HCT116 (cell line): ENCODE measurements at regions not wholly inside any gene's neighbourhood (a gene's known extent, or its start where the extent isn't known, plus 50 kb on each side); places are given as distances from the start of the nearest gene placed in this dataset.

Experiments used
- ATAC-seq: fragments of 200-7000 bp; cut with Tn5 transposase; 2 replicates; pipeline ENCODE4 v1.9.1; 2020; ENCODE audit warnings: mild to moderate bottlenecking, moderate library complexity
- BruUV-seq: library from RNA; stranded (reverse); fragments of 400-500 nt; replicated peaks from 2 replicates; lab custom pipeline; 2021; lab: Mats Ljungman, UMichigan
- CTCF ChIA-PET: fragments of 300-600 bp; sonication (Branson Sonifier 250); formaldehyde crosslinking; loops from one replicate; lab custom pipeline; 2021; ENCODE audit warnings: antibody characterized with exemption; lab: Charles Lee
- POLR2A ChIA-PET: fragments of 300-600, 350-600 bp; sonication (Branson Sonifier 250); formaldehyde crosslinking; loops from one replicate; lab custom pipeline; 2021; ENCODE audit warnings: antibody characterized with exemption; lab: Charles Lee
- RAD21 ChIA-PET, 2 experiments: fragments of 300-600 bp; sonication (Branson Sonifier 250); formaldehyde crosslinking; loops; one replicate each; lab custom pipeline; 2023; ENCODE audit warnings: low total read pairs in 2 of 2; ENCODE audit not compliant: uncharacterized antibody in 2 of 2, unreplicated experiment in 2 of 2, low non-redundant PET in 1 of 2; lab: Charles Lee
- DNase-seq: peaks from one replicate; pipeline ENCODE4 v3.0.0-alpha.2; 2010; ENCODE audit warnings: low read depth, low spot score
- H2AFZ ChIP-seq: fragments of 200-600 bp; shearing (Covaris generic), sonication (generic); 2 replicates; pipeline ENCODE4 v1.6.1; 2017; ENCODE audit warnings: low read depth, mixed run types, mixed read lengths, antibody characterized with exemption, low read length; ENCODE audit not compliant: poor library complexity, severe bottlenecking
- H3K27ac ChIP-seq: 2 replicates; pipeline ENCODE4 v1.5.1; 2012; ENCODE audit warnings: low read depth, low read length
- H3K27me3 ChIP-seq: fragments of 200-600 bp; sonication (generic); 2 replicates; pipeline ENCODE4 v1.6.1; 2016; ENCODE audit warnings: mixed run types, low read length, mixed read lengths; ENCODE audit not compliant: insufficient read depth
- H3K36me3 ChIP-seq, 2 experiments: fragments of 200-500 bp in 1 of 2; fragments of 200-600 bp in 1 of 2; sonication (Bioruptor generic) in 1 of 2; sonication (generic) in 1 of 2; 2 replicates each; pipeline versions ENCODE4 v1.5.1 to v1.6.1; 2014 to 2016; ENCODE audit warnings: low read length in 2 of 2, inconsistent platforms in 1 of 2, mixed read lengths in 1 of 2, mixed run types in 1 of 2; ENCODE audit not compliant: insufficient read depth in 2 of 2, control insufficient read depth in 1 of 2
- H3K4me1 ChIP-seq, 2 experiments: fragments of 200-600 bp in 1 of 2; sonication (generic) in 1 of 2; 2 replicates each; pipeline versions ENCODE4 v1.5.1 to v1.6.1; 2012 to 2017; ENCODE audit warnings: low read length in 2 of 2, inconsistent platforms in 1 of 2, mild to moderate bottlenecking in 1 of 2, mixed read lengths in 1 of 2, mixed run types in 1 of 2, moderate library complexity in 1 of 2; ENCODE audit not compliant: insufficient read depth in 2 of 2, control insufficient read depth in 1 of 2
- H3K4me2 ChIP-seq: fragments of 200-600 bp; sonication (generic); 2 replicates; pipeline ENCODE4 v1.6.1; 2017; ENCODE audit warnings: mixed run types, low read length, mixed read lengths
- H3K4me3 ChIP-seq, 2 experiments: fragments of 200-600 bp in 1 of 2; sonication (generic) in 1 of 2; replicated peaks in 1 of 2; 2 replicates each; pipeline ENCODE4 v1.5.1; 2011 to 2016; ENCODE audit warnings: low read length in 2 of 2, control low read depth in 1 of 2, low read depth in 1 of 2, mild to moderate bottlenecking in 1 of 2, mixed read lengths in 1 of 2, mixed run types in 1 of 2
- H3K79me2 ChIP-seq: fragments of 200-600 bp; sonication (generic); 2 replicates; pipeline ENCODE4 v1.6.1; 2017; ENCODE audit warnings: mild to moderate bottlenecking, mixed run types, low read length, moderate library complexity, mixed read lengths; ENCODE audit not compliant: insufficient read depth
- H3K9ac ChIP-seq: fragments of 200-600 bp; sonication (generic); 2 replicates; pipeline ENCODE4 v1.6.1; 2016; ENCODE audit warnings: low read length, mixed read lengths
- H3K9me2 ChIP-seq: fragments of 200-600 bp; sonication (generic), shearing (Covaris generic); 2 replicates; pipeline ENCODE4 v1.6.1; 2017; ENCODE audit warnings: mixed run types, mild to moderate bottlenecking, moderate library complexity; ENCODE audit not compliant: insufficient read depth
- H3K9me3 ChIP-seq, 2 experiments: fragments of 200-500 bp in 1 of 2; fragments of 200-600 bp in 1 of 2; sonication (Bioruptor generic) in 1 of 2; sonication (generic) in 1 of 2; 2 replicates each; pipeline ENCODE4 v1.6.1; 2014 to 2017; ENCODE audit warnings: low read length in 2 of 2, mixed read lengths in 2 of 2, inconsistent platforms in 1 of 2, low read depth in 1 of 2, mild to moderate bottlenecking in 1 of 2, mixed run types in 1 of 2, moderate library complexity in 1 of 2; ENCODE audit not compliant: control insufficient read depth in 1 of 2, insufficient read depth in 1 of 2
- H4K20me1 ChIP-seq: fragments of 200-600 bp; sonication (generic), shearing (Covaris generic); 2 replicates; pipeline ENCODE4 v1.6.1; 2017; ENCODE audit warnings: mixed run types, mild to moderate bottlenecking, moderate library complexity; ENCODE audit not compliant: insufficient read depth
- ATF3 ChIP-seq: IDR thresholded peaks from 2 replicates; pipeline ENCODE4 v1.6.1; 2012
- CBX3 ChIP-seq: IDR thresholded peaks from 2 replicates; pipeline ENCODE4 v1.6.1; 2012; ENCODE audit warnings: low read depth
- CTCF ChIP-seq, 3 experiments: fragments of 200-600 bp in 1 of 3; sonication (generic) in 1 of 3; IDR thresholded peaks in 2 of 3; conservative IDR thresholded peaks in 1 of 3; 2 replicates each; pipeline ENCODE4 v1.5.1; 2012 to 2017; ENCODE audit warnings: low read depth in 2 of 3, low read length in 2 of 3, antibody characterized with exemption in 1 of 3, borderline replicate concordance in 1 of 3, control low read depth in 1 of 3, mild to moderate bottlenecking in 1 of 3, mixed read lengths in 1 of 3, mixed run types in 1 of 3, moderate library complexity in 1 of 3; ENCODE audit not compliant: insufficient read depth in 1 of 3
- EZH2 ChIP-seq: fragments of 200-600 bp; sonication (generic); IDR thresholded peaks from 2 replicates; pipeline ENCODE4 v1.6.1; 2017; ENCODE audit warnings: antibody characterized with exemption, mixed run types
- EZH2phosphoT487 ChIP-seq: fragments of 200-600 bp; IDR thresholded peaks from 2 replicates; pipeline ENCODE4 v1.6.1; 2018; ENCODE audit warnings: antibody characterized with exemption, borderline replicate concordance
- MAX ChIP-seq: IDR thresholded peaks from 2 replicates; pipeline ENCODE4 v1.6.1; 2012
- POLR2AphosphoS5 ChIP-seq: IDR thresholded peaks from 2 replicates; pipeline ENCODE4 v1.6.1; 2011; ENCODE audit warnings: mild to moderate bottlenecking, low read depth, low read length, moderate library complexity
- SIN3A ChIP-seq: IDR thresholded peaks from 2 replicates; pipeline ENCODE4 v1.6.1; 2012; ENCODE audit warnings: low read depth
- SP1 ChIP-seq: IDR thresholded peaks from 2 replicates; pipeline ENCODE4 v1.6.1; 2012; ENCODE audit warnings: low read depth
- YY1 ChIP-seq: IDR thresholded peaks from 2 replicates; pipeline ENCODE4 v1.6.1; 2011; ENCODE audit warnings: low read length, low read depth, moderate library complexity, mild to moderate bottlenecking; ENCODE audit not compliant: insufficient replicate concordance; ENCODE audit errors: extremely low read depth
- ZBTB33 ChIP-seq: IDR thresholded peaks from 2 replicates; pipeline ENCODE4 v1.6.1; 2011; ENCODE audit warnings: mild to moderate bottlenecking, low read length, moderate library complexity; ENCODE audit not compliant: insufficient replicate concordance; ENCODE audit errors: extremely low read depth
- ZFX ChIP-seq: fragments of 450-650 bp; IDR thresholded peaks from 2 replicates; pipeline ENCODE4 v1.6.1; 2017
- intact Hi-C: fragments of 100-400 bp; cut with micrococcal nuclease; formaldehyde crosslinking; loops from 2 replicates; pipeline ENCODE4 v1.10.0; 2022

- TF ChIP-seq EZH2phosphoT487 (no peak), ZBTB33 (no peak)
- TF ChIP-seq, all 23 proteins: peak for 0
Observed at GRCh38 chr6:119591235-119591634, 241.7 kb upstream of the MAN1A1 start (continued).

GRCh38 chr6:119590066-119590465 lies 240.5 kb upstream of the MAN1A1 start:
- ATAC-seq (no peak), DNase-seq (no peak)
- ChIA-PET CTCF (no interaction called here), POLR2A (no interaction called here), RAD21 (no interaction called here)
- intact Hi-C loops, result no loop called here
- no peak overlapping the region for H3K9ac ChIP-seq
- H3K79me2 ChIP-seq, result no peaks in the 10 kb centered on the region
- no peaks in the 10 kb centered on the region for H3K36me3 ChIP-seq
- no peak overlapping the region for H3K27ac ChIP-seq
- no peaks in the 10 kb centered on the region for H4K20me1 ChIP-seq
- TF ChIP-seq EZH2 (no peak), EZH2phosphoT487 (no peak), CTCF (IDR thresholded peaks at IDR 0.05 in 2 of 3, conservative IDR thresholded peaks at IDR 0.05 in 1 of 3; ENCODE audit: borderline replicate concordance in 1 of 3, insufficient read depth in 1 of 3, low read depth in 2 of 3, low read length in 2 of 3) (no peak), ATF3 (no peak), YY1 (no peak), CBX3 (no peak), SP1 (no peak), ZFX (no peak), SIN3A (no peak), ZBTB33 (no peak), POLR2AphosphoS5 (no peak), MAX (no peak)
- no peak overlapping the region for H3K4me2 ChIP-seq
- H3K9me3 ChIP-seq, result no peaks in the 10 kb centered on the region
- BruUV-seq, result no TSS peak
- no peaks in the 10 kb centered on the region for H3K9me2 ChIP-seq
- H3K27me3 ChIP-seq, result no peaks in the 10 kb centered on the region
- peaks cover 2 to 4% of the 10 kb centered on the region in 2 experiments; a peak in 1 of 4 replicates for H3K4me1 ChIP-seq
- H2AFZ ChIP-seq, result no peak overlapping the region
- no peak overlapping the region for H3K4me3 ChIP-seq
